ENCODE measurements at regions not wholly inside any gene's neighbourhood (a gene's known extent, or its start where the extent isn't known, plus 50 kb on each side); places are given as distances from the start of the nearest gene placed in this dataset.

- Mint-ChIP-seq H3K4me1 (peaks cover 5% of the 10 kb centered on the region), H3K36me3 (ENCODE audit: low read depth) (no peaks in the 10 kb centered on the region), H3K4me3 (no peak overlapping the region), H3K27ac (no peak overlapping the region), H3K9me3 (peaks cover under 1% of the 10 kb centered on the region), H3K27me3 (ENCODE audit: low read depth, poor library complexity) (peaks cover 55% of the 10 kb centered on the region)
- DNase-seq = no peak
- TF ChIP-seq, protein P1, sequence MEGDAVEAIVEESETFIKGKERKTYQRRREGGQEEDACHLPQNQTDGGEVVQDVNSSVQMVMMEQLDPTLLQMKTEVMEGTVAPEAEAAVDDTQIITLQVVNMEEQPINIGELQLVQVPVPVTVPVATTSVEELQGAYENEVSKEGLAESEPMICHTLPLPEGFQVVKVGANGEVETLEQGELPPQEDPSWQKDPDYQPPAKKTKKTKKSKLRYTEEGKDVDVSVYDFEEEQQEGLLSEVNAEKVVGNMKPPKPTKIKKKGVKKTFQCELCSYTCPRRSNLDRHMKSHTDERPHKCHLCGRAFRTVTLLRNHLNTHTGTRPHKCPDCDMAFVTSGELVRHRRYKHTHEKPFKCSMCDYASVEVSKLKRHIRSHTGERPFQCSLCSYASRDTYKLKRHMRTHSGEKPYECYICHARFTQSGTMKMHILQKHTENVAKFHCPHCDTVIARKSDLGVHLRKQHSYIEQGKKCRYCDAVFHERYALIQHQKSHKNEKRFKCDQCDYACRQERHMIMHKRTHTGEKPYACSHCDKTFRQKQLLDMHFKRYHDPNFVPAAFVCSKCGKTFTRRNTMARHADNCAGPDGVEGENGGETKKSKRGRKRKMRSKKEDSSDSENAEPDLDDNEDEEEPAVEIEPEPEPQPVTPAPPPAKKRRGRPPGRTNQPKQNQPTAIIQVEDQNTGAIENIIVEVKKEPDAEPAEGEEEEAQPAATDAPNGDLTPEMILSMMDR (IDR thresholded peaks at IDR 0.05) = no peak
Measured at GRCh38 chr2:71891719-71892422, 255.8 kb downstream of the CYP26B1 start.

- TF ChIP-seq, protein P1 (IDR thresholded peaks at IDR 0.05) = no peak
- no peak overlapping the region for H3K4me3 Mint-ChIP-seq
- H3K4me1 Mint-ChIP-seq = peaks cover 5% of the 10 kb centered on the region
- H3K27me3 Mint-ChIP-seq (ENCODE audit: low read depth, poor library complexity) = peaks cover 60% of the 10 kb centered on the region
- no peaks in the 10 kb centered on the region for H3K36me3 Mint-ChIP-seq (ENCODE audit: low read depth)
- H3K9me3 Mint-ChIP-seq = peaks cover 7% of the 10 kb centered on the region
- no peak for DNase-seq
- no peak overlapping the region for H3K27ac Mint-ChIP-seq
Measured at GRCh38 chr2:71891155-71891554, 256.5 kb downstream of the CYP26B1 start.

- H3K27me3 Mint-ChIP-seq (ENCODE audit: low read depth, poor library complexity) = peaks cover 64% of the 10 kb centered on the region
- no peak overlapping the region for H3K27ac Mint-ChIP-seq
- no peaks in the 10 kb centered on the region for H3K36me3 Mint-ChIP-seq (ENCODE audit: low read depth)
Measured at GRCh38 chr2:71889759-71890684, 257.6 kb downstream of the CYP26B1 start.

GRCh38 chr2:71888751-71889445, 258.8 kb downstream of the CYP26B1 start:
- Mint-ChIP-seq H3K4me3 (no peak overlapping the region), H3K27ac (no peak overlapping the region), H3K27me3 (ENCODE audit: low read depth, poor library complexity) (peaks cover 71% of the 10 kb centered on the region), H3K9me3 (peaks cover 7% of the 10 kb centered on the region), H3K4me1 (peaks cover 5% of the 10 kb centered on the region), H3K36me3 (ENCODE audit: low read depth) (no peaks in the 10 kb centered on the region)
- TF ChIP-seq, protein P1 (IDR thresholded peaks at IDR 0.05) = no peak
- no peak for DNase-seq

More at GRCh38 chr2:71889759-71890684, 257.6 kb downstream of the CYP26B1 start:
- Mint-ChIP-seq H3K4me3 (no peak overlapping the region), H3K4me1 (peaks cover 5% of the 10 kb centered on the region), H3K9me3 (peaks cover 7% of the 10 kb centered on the region)
- DNase-seq = no peak
- TF ChIP-seq, protein P1 (IDR thresholded peaks at IDR 0.05) = no peak

DNA sequence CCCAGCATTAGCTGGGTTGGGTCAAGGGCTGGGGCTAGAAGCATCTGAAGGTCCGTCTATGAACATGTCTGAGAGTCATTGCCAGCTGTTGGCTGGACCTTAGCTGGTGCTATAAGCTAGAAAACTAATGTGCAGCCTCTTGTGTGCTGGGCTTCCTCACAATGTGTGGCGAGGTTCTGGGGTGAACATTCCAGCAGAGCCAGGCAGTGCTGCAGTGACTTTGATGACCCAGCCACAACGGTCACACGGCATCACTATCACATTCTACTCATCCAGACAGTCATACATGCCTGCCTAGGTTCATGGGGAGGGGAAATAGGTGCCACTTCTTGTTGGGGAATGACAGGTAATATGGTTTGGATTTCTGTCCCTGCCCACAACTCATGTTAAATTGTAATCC, 260.5 kb downstream of the CYP26B1 start:
- Mint-ChIP-seq H3K36me3 (ENCODE audit: low read depth) (no peaks in the 10 kb centered on the region), H3K9me3 (peaks cover 7% of the 10 kb centered on the region), H3K4me3 (no peak overlapping the region), H3K27ac (no peak overlapping the region), H3K27me3 (ENCODE audit: low read depth, poor library complexity) (peaks cover 62% of the 10 kb centered on the region), H3K4me1 (peaks cover 16% of the 10 kb centered on the region)
- DNase-seq = no peak
- TF ChIP-seq, protein P1 (IDR thresholded peaks at IDR 0.05) = no peak

Data from nephron progenitor cell (in vitro differentiated cells).